ENCODE measurements at regions not wholly inside any gene's neighbourhood (a gene's known extent, or its start where the extent isn't known, plus 50 kb on each side); places are given as distances from the start of the nearest gene placed in this dataset.

- Histone ChIP-seq H3K4me2 (ENCODE audit: low read depth, low read length, poor library complexity, severe bottlenecking) (peak overlapping the region; percentile 75), H3K27me3 (ENCODE audit: insufficient read depth, low read length, poor library complexity, severe bottlenecking) (no peaks in the 10 kb centered on the region)
Observed at GRCh38 chr9:95753762-95754465, 121.6 kb upstream of the ERCC6L2 start.

GRCh38 chr9:95752129-95752731, 123.3 kb upstream of the ERCC6L2 start:
- peak overlapping the region; percentile 75 for H3K4me2 ChIP-seq (ENCODE audit: low read depth, low read length, poor library complexity, severe bottlenecking)
- no peak overlapping the region for H3K9ac ChIP-seq (ENCODE audit: low read depth, low read length, poor library complexity, severe bottlenecking)
- H3K79me2 ChIP-seq (ENCODE audit: insufficient read depth, low read length), result no peaks in the 10 kb centered on the region

More at GRCh38 chr9:95753762-95754465, 121.6 kb upstream of the ERCC6L2 start:
- no peaks in the 10 kb centered on the region for H3K79me2 ChIP-seq (ENCODE audit: insufficient read depth, low read length)
- peak overlapping the region; percentile 44 for H3K4me3 ChIP-seq (ENCODE audit: low read length, poor library complexity, severe bottlenecking)
- no peaks in the 10 kb centered on the region for H3K36me3 ChIP-seq (ENCODE audit: insufficient read depth, low read length)
- peaks cover 11% of the 10 kb centered on the region for H3F3A ChIP-seq (ENCODE audit: low read depth)
- H2AFZ ChIP-seq (ENCODE audit: low read length), result no peak overlapping the region; the same call in 1 of the 2 replicates
- H3K9ac ChIP-seq (ENCODE audit: low read depth, low read length, poor library complexity, severe bottlenecking), result peak overlapping the region; percentile 60
- H3K9me3 ChIP-seq (ENCODE audit: insufficient read depth, low read depth, low read length), result no peaks in the 10 kb centered on the region
- TF ChIP-seq EZH2phosphoT487 (IDR thresholded peaks at IDR 0.05; ENCODE audit: borderline replicate concordance) (no peak), CTCF (conservative IDR thresholded peaks at IDR 0.05; ENCODE audit: low read length) (no peak)
- peaks cover 65% of the 10 kb centered on the region for H3K4me1 ChIP-seq (ENCODE audit: insufficient read depth, low read length, poor library complexity, severe bottlenecking)
- H4K20me1 ChIP-seq (ENCODE audit: insufficient read depth, low read length, poor library complexity, severe bottlenecking), result no peaks in the 10 kb centered on the region
- no peaks in the 10 kb centered on the region for H3K9me2 ChIP-seq (replicated peaks; ENCODE audit: low read depth, low read length)

GRCh38 chr9:95751520-95751790, 124.0 kb upstream of the ERCC6L2 start:
- no peak overlapping the region for H2AFZ ChIP-seq (ENCODE audit: low read length)
- H3K9me2 ChIP-seq (replicated peaks; ENCODE audit: low read depth, low read length), result no peaks in the 10 kb centered on the region
- H3K79me2 ChIP-seq (ENCODE audit: insufficient read depth, low read length), result no peaks in the 10 kb centered on the region

More at GRCh38 chr9:95752129-95752731, 123.3 kb upstream of the ERCC6L2 start:
- no peak overlapping the region for H2AFZ ChIP-seq (ENCODE audit: low read length)
- no peaks in the 10 kb centered on the region for H3K9me2 ChIP-seq (replicated peaks; ENCODE audit: low read depth, low read length)
- H3K4me3 ChIP-seq (ENCODE audit: low read length, poor library complexity, severe bottlenecking), result no peak overlapping the region
- no peaks in the 10 kb centered on the region for H3K36me3 ChIP-seq (ENCODE audit: insufficient read depth, low read length)
- no peaks in the 10 kb centered on the region for H3K9me3 ChIP-seq (ENCODE audit: insufficient read depth, low read depth, low read length)
- H3F3A ChIP-seq (ENCODE audit: low read depth), result peaks cover 11% of the 10 kb centered on the region
- H3K4me1 ChIP-seq (ENCODE audit: insufficient read depth, low read length, poor library complexity, severe bottlenecking), result peaks cover 72% of the 10 kb centered on the region
- TF ChIP-seq CTCF (conservative IDR thresholded peaks at IDR 0.05; ENCODE audit: low read length) (no peak), EZH2phosphoT487 (IDR thresholded peaks at IDR 0.05; ENCODE audit: borderline replicate concordance) (no peak)
- no peaks in the 10 kb centered on the region for H3K27me3 ChIP-seq (ENCODE audit: insufficient read depth, low read length, poor library complexity, severe bottlenecking)
- no peaks in the 10 kb centered on the region for H4K20me1 ChIP-seq (ENCODE audit: insufficient read depth, low read length, poor library complexity, severe bottlenecking)

More at GRCh38 chr9:95751520-95751790, 124.0 kb upstream of the ERCC6L2 start:
- no peak overlapping the region for H3K4me3 ChIP-seq (ENCODE audit: low read length, poor library complexity, severe bottlenecking)
- H3F3A ChIP-seq (ENCODE audit: low read depth), result peaks cover 11% of the 10 kb centered on the region
- no peaks in the 10 kb centered on the region for H3K27me3 ChIP-seq (ENCODE audit: insufficient read depth, low read length, poor library complexity, severe bottlenecking)
- no peaks in the 10 kb centered on the region for H4K20me1 ChIP-seq (ENCODE audit: insufficient read depth, low read length, poor library complexity, severe bottlenecking)
- TF ChIP-seq EZH2phosphoT487 (IDR thresholded peaks at IDR 0.05; ENCODE audit: borderline replicate concordance), result no peak
- TF ChIP-seq CTCF (conservative IDR thresholded peaks at IDR 0.05; ENCODE audit: low read length), result no peak
- H3K36me3 ChIP-seq (ENCODE audit: insufficient read depth, low read length), result no peaks in the 10 kb centered on the region
- no peak overlapping the region for H3K9ac ChIP-seq (ENCODE audit: low read depth, low read length, poor library complexity, severe bottlenecking)
- H3K9me3 ChIP-seq (ENCODE audit: insufficient read depth, low read depth, low read length), result no peaks in the 10 kb centered on the region
- no peak overlapping the region for H3K4me2 ChIP-seq (ENCODE audit: low read depth, low read length, poor library complexity, severe bottlenecking)
- peaks cover 70% of the 10 kb centered on the region for H3K4me1 ChIP-seq (ENCODE audit: insufficient read depth, low read length, poor library complexity, severe bottlenecking)
